ENCODE measurements at regions not wholly inside any gene's neighbourhood (a gene's known extent, or its start where the extent isn't known, plus 50 kb on each side); places are given as distances from the start of the nearest gene placed in this dataset.

GRCh38 chr18:60246606-60247005 lies 126.0 kb downstream of the MC4R start (continued):
- no peak for TF ChIP-seq ZNF513 (tag by site-specific recombination; IDR thresholded peaks at IDR 0.05)
- TF ChIP-seq RBAK (tag by site-specific recombination; IDR thresholded peaks at IDR 0.05) = no peak
- TF ChIP-seq ZBTB11 (tag by site-specific recombination; conservative IDR thresholded peaks at IDR 0.05; ENCODE audit: low read depth) = no peak
- no peak for TF ChIP-seq YY1 (tag by site-specific recombination; IDR thresholded peaks at IDR 0.05)
- TF ChIP-seq EGR2 (tag by site-specific recombination; IDR thresholded peaks at IDR 0.05; ENCODE audit: low read depth) = no peak

- Histone ChIP-seq H3K4me3 (ENCODE audit: low read depth, low read length) (no peak overlapping the region), H3K9me3 (ENCODE audit: control insufficient read depth, insufficient read depth, low read depth, low read length) (no peaks in the 10 kb centered on the region), H3K27ac (ENCODE audit: extremely low read depth, low read depth, low read length) (no peak overlapping the region), H3K36me3 (ENCODE audit: control insufficient read depth in 2 of 2, insufficient read depth in 1 of 2, low read length in 2 of 2) (no peaks in the 10 kb centered on the region), H3K4me1 (ENCODE audit: control insufficient read depth, insufficient read depth, low read length) (no peaks in the 10 kb centered on the region)
- ChIA-PET CTCF (no interaction called here), POLR2A (no interaction called here)
- TF ChIP-seq ZNF202 (tag by site-specific recombination; IDR thresholded peaks at IDR 0.05; ENCODE audit: borderline replicate concordance) (no peak), ZNF510 (tag by site-specific recombination; IDR thresholded peaks at IDR 0.05; ENCODE audit: insufficient replicate concordance) (no peak), ZNF335 (tag by site-specific recombination; conservative IDR thresholded peaks at IDR 0.05) (no peak), OSR2 (tag by site-specific recombination; IDR thresholded peaks at IDR 0.05) (no peak), KLF1 (tag by site-specific recombination; IDR thresholded peaks at IDR 0.05) (no peak), ZNF16 (tag by site-specific recombination; IDR thresholded peaks at IDR 0.05; ENCODE audit: low read depth) (no peak), KLF10 (tag by site-specific recombination; IDR thresholded peaks at IDR 0.05) (no peak), ZNF239 (tag by site-specific recombination; IDR thresholded peaks at IDR 0.05) (no peak), ZNF18 (tag by site-specific recombination; IDR thresholded peaks at IDR 0.05) (no peak), BCL11A (tag by site-specific recombination; IDR thresholded peaks at IDR 0.05; ENCODE audit: low read depth) (no peak), ZFP41 (tag by site-specific recombination; IDR thresholded peaks at IDR 0.05; ENCODE audit: borderline replicate concordance) (no peak), PRDM10 (tag by site-specific recombination; IDR thresholded peaks at IDR 0.05) (no peak), ZBTB49 (tag by site-specific recombination; IDR thresholded peaks at IDR 0.05; ENCODE audit: low read depth) (no peak), ZNF274 (IDR thresholded peaks at IDR 0.05; ENCODE audit: low read length) (no peak), ZNF274 (tag by site-specific recombination; IDR thresholded peaks at IDR 0.05; ENCODE audit: borderline replicate concordance) (no peak), ZNF404 (tag by site-specific recombination; IDR thresholded peaks at IDR 0.05) (no peak), ZBTB21 (tag by site-specific recombination; IDR thresholded peaks at IDR 0.05) (no peak)
Measured at GRCh38 chr18:60245096-60245495, 127.5 kb downstream of the MC4R start.

All from HEK293 (cell line).